Neural cell (in vitro differentiated cells): ENCODE measurements at regions not wholly inside any gene's neighbourhood (a gene's known extent, or its start where the extent isn't known, plus 50 kb on each side); places are given as distances from the start of the nearest gene placed in this dataset.

ENCODE experiments used
- CTCF ChIP-seq: fragments of 450-650 bp; IDR thresholded peaks from 2 replicates; pipeline ENCODE4 v1.5.1; 2014; ENCODE audit warnings: antibody characterized with exemption, mild to moderate bottlenecking, moderate library complexity; ENCODE audit not compliant: poor library complexity, severe bottlenecking
- POLR2AphosphoS5 ChIP-seq: IDR thresholded peaks from 2 replicates; pipeline ENCODE4 v1.6.1; 2012

GRCh38 chr2:2795438-2796091 is 464.5 kb upstream of the MYT1L start:
- TF ChIP-seq CTCF (no peak), POLR2AphosphoS5 (no peak)
